ENCODE measurements at regions not wholly inside any gene's neighbourhood (a gene's known extent, or its start where the extent isn't known, plus 50 kb on each side); places are given as distances from the start of the nearest gene placed in this dataset.

DNA sequence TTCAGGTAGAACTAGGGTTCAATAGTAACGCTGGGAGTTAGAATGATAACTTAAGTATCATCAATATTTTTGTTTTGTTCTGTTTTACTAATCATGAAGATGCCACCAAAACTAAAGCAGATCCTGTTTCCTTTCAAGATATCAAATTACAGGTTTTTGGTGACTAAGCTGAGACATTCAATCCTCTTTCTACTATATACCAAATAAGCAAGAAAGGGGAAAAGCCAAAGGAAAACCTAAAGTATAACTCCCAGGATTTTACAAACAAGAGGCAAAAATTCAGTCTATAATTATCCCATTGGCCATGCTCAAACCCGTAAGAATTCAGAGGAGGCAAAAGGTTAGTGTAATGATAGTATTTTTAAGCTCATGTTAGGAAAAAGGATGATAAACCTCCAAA lies 175.2 kb upstream of the CCDC150 start:
- TF ChIP-seq CTCF (IDR thresholded peaks at IDR 0.05) (no peak), EZH2 (IDR thresholded peaks at IDR 0.05) (no peak), EZH2phosphoT487 (IDR thresholded peaks at IDR 0.05) (no peak)
